Heart left ventricle (tissue), 16 donors: ENCODE measurements at regions not wholly inside any gene's neighbourhood (a gene's known extent, or its start where the extent isn't known, plus 50 kb on each side); places are given as distances from the start of the nearest gene placed in this dataset.

Experiments used
- ATAC-seq, 4 donors: fragments of 200-7000 bp; cut with Tn5 transposase; one replicate each; pipeline ENCODE4 v1.9.1; 2020 to 2022; ENCODE audit warnings: moderate library complexity in 4 of 4, mild to moderate bottlenecking in 3 of 4, moderate number of reproducible peaks in 1 of 4
- DNase-seq, 5 donors: peaks; one replicate each; pipeline ENCODE4 v3.0.0-alpha.2; 2020
- H3K27ac ChIP-seq, 12 donors: fragments of 200-600 bp; sonication (generic) in 4 of 12; one replicate each; pipeline versions ENCODE4 v1.5.0 to v1.8.0; 2016 to 2022; ENCODE audit warnings: mild to moderate bottlenecking in 2 of 12
- H3K27me3 ChIP-seq, 9 donors: fragments of 200-600 bp; sonication (generic) in 2 of 9; one replicate each; pipeline versions ENCODE4 v1.5.1 to v1.8.0; 2016 to 2022; ENCODE audit warnings: mild to moderate bottlenecking in 3 of 9
- H3K36me3 ChIP-seq, 9 donors: fragments of 200-600 bp; sonication (generic) in 2 of 9; one replicate each; pipeline versions ENCODE4 v1.5.0 to v1.8.0; 2018 to 2022; ENCODE audit warnings: mild to moderate bottlenecking in 2 of 9
- H3K4me1 ChIP-seq, 12 donors: fragments of 200-600 bp; sonication (generic) in 4 of 12; one replicate each; pipeline versions ENCODE4 v1.5.0 to v1.8.0; 2016 to 2022; ENCODE audit warnings: mild to moderate bottlenecking in 3 of 12
- H3K4me3 ChIP-seq, 12 donors: fragments of 200-600 bp; sonication (generic) in 4 of 12; one replicate each; pipeline versions ENCODE4 v1.5.0 to v1.8.0; 2017 to 2022; ENCODE audit warnings: mild to moderate bottlenecking in 9 of 12, moderate library complexity in 4 of 12
- H3K9me3 ChIP-seq, 12 donors: fragments of 200-600 bp; sonication (generic) in 4 of 12; one replicate each; pipeline versions ENCODE4 v1.5.0 to v1.8.0; 2016 to 2022; ENCODE audit warnings: mild to moderate bottlenecking in 1 of 12
- CTCF ChIP-seq, 12 donors: fragments of 200-600 bp; sonication (generic) in 4 of 12; IDR thresholded peaks; one replicate each; pipeline versions ENCODE4 v1.5.0 to v1.8.0; 2018 to 2022; ENCODE audit warnings: antibody characterized with exemption in 12 of 12, mild to moderate bottlenecking in 5 of 12
- POLR2A ChIP-seq, 2 donors: fragments of 450-650 bp; IDR thresholded peaks; one replicate each; pipeline ENCODE4 v1.6.1; 2017; ENCODE audit warnings: antibody characterized with exemption in 2 of 2, mild to moderate bottlenecking in 2 of 2, moderate library complexity in 2 of 2
- WGBS, 4 donors: extraction: QIAGEN DNeasy Blood & Tissue Kit in 2 of 4; methylation state at CpG; one replicate each; pipeline versions ENCODE4 v1.1.5 to v1.1.7; 2013 to 2018; 5-methylcytosine and 5-hydroxymethylcytosine counted together
- intact Hi-C, 10 donors: fragments of 100-400 bp; cut with DNase I; formaldehyde crosslinking; loops; one replicate each; pipeline versions ENCODE4 v1.11.1 to v1.14.2; 2022
- donor health status: ischemic (EF 13 %, LVEDD 7.1; RV severe dilation, severe dysfunction).
- donor health status: healthy with polysubstance abuse.
- donor health status: DM: no; HTN: yes; CAD: no.
- donor health status: DM: no; HTN: no; CAD: no.
- donor health status: ischemic (EF 25% LVEDD 6.9; RV normal size, moderate dysfunction).
- donor health status: ischemic (EF 25% LVEDD 5.7; RV mildly dilated, moderate dysfunction).
- donor health status: healthy.
- donor health status: DM: yes; HTN: yes; CAD: no.
- donor health status: ischemic (EF 35%, LVEDD 5.7; RV mildly dilated, moderate dysfunction).
- donor health status: nonischemic (EF 11% LVEDD 7.7; RV severe dilation, severe dysfunction).
- donor health status: DM: yes; HTN: yes; CAD: no.
- donor health status: PGD.
- donor health status: ischemic (EF 29% LVEDD 5.4; RV normal size, mild dysfunction).
- donor health status: nonischemic (EF 23%, LVEDD 6.1; RV moderate dilation, normal function).

- H3K4me1 ChIP-seq: peaks cover 0 to 9% (median 0%) of the 10 kb centered on the region in 12 donors
- no peaks in the 10 kb centered on the region for H3K9me3 ChIP-seq
- intact Hi-C loops: no loop called here
- TF ChIP-seq POLR2A (IDR thresholded peaks at IDR 0.05) (no peak), CTCF (IDR thresholded peaks at IDR 0.05) (no peak)
- H3K36me3 ChIP-seq: no peaks in the 10 kb centered on the region
- no peak for ATAC-seq
- no peak overlapping the region for H3K27ac ChIP-seq
- 59 to 64% (median 62%) methylated on average over 5 of the region's 5 CpGs for WGBS, 4 donors
- H3K4me3 ChIP-seq: no peak overlapping the region
- H3K27me3 ChIP-seq: no peaks in the 10 kb centered on the region
- DNase-seq: no peak
These were observed 203.9 kb downstream of the DMRT2 start for GRCh38 chr9:1254071-1254470.

- intact Hi-C loops: no loop called here
- 87 to 91% (median 89%) methylated on average over 6 of the region's 6 CpGs for WGBS, 4 donors
These were observed 206.0 kb downstream of the DMRT2 start for GRCh38 chr9:1256178-1256577.

GRCh38 chr9:1261266-1261665, 211.1 kb downstream of the DMRT2 start:
- intact Hi-C loops: no loop called here
- H3K4me3 ChIP-seq: no peak overlapping the region
- no peak overlapping the region for H3K27ac ChIP-seq
- H3K4me1 ChIP-seq: no peaks in the 10 kb centered on the region
- no peaks in the 10 kb centered on the region for H3K9me3 ChIP-seq
- ATAC-seq: no peak
- DNase-seq: no peak
- no peaks in the 10 kb centered on the region for H3K36me3 ChIP-seq
- no peak for TF ChIP-seq POLR2A (IDR thresholded peaks at IDR 0.05)
- no peak for TF ChIP-seq CTCF (IDR thresholded peaks at IDR 0.05)
- WGBS, 4 donors: 72 to 88% (median 84%) methylated on average over 2 of the region's 2 CpGs
- no peaks in the 10 kb centered on the region for H3K27me3 ChIP-seq

More at GRCh38 chr9:1256178-1256577, 206.0 kb downstream of the DMRT2 start:
- Histone ChIP-seq H3K36me3 (no peaks in the 10 kb centered on the region), H3K9me3 (no peaks in the 10 kb centered on the region), H3K4me1 (peaks cover 0 to 9% (median 0%) of the 10 kb centered on the region in 12 donors), H3K27ac (no peak overlapping the region), H3K27me3 (no peaks in the 10 kb centered on the region), H3K4me3 (no peak overlapping the region)
- DNase-seq (no peak), ATAC-seq (no peak)
- TF ChIP-seq POLR2A (IDR thresholded peaks at IDR 0.05) (no peak), CTCF (IDR thresholded peaks at IDR 0.05) (no peak)

GRCh38 chr9:1261879-1262766, 212.0 kb downstream of the DMRT2 start:
- intact Hi-C loops: no loop called here
- H3K4me1 ChIP-seq: no peaks in the 10 kb centered on the region
- H3K27ac ChIP-seq: no peak overlapping the region
- 67 to 74% (median 69%) methylated on average over 6 of the region's 6 CpGs for WGBS, 4 donors
- TF ChIP-seq POLR2A (IDR thresholded peaks at IDR 0.05) (no peak), CTCF (IDR thresholded peaks at IDR 0.05) (no peak)
- no peak overlapping the region for H3K4me3 ChIP-seq
- H3K27me3 ChIP-seq: no peaks in the 10 kb centered on the region
- ATAC-seq (no peak), DNase-seq (no peak)
- H3K9me3 ChIP-seq: no peaks in the 10 kb centered on the region
- H3K36me3 ChIP-seq: no peaks in the 10 kb centered on the region
